DND-41 (cell line): ENCODE measurements at regions not wholly inside any gene's neighbourhood (a gene's known extent, or its start where the extent isn't known, plus 50 kb on each side); places are given as distances from the start of the nearest gene placed in this dataset.

Experiments used
- ATAC-seq: fragments of 200-7000 bp; cut with Tn5 transposase; 3 replicates; pipeline ENCODE4 v1.9.1; 2021; ENCODE audit warnings: low read depth; ENCODE audit not compliant: insufficient read depth
- DNase-seq: peaks from one replicate; pipeline ENCODE4 v3.0.0-alpha.2; 2020
- H2AFZ ChIP-seq: 2 replicates; pipeline ENCODE4 v1.6.0; 2012; ENCODE audit warnings: low read depth, low read length
- H3K27ac ChIP-seq: 2 replicates; pipeline ENCODE4 v1.5.1; 2012; ENCODE audit warnings: low read length, inconsistent platforms
- H3K27me3 ChIP-seq: fragments of 200-600 bp; sonication (generic); 2 replicates; pipeline ENCODE4 v1.6.0; 2012; ENCODE audit warnings: low read length, mild to moderate bottlenecking, inconsistent platforms; ENCODE audit not compliant: insufficient read depth, poor library complexity
- H3K36me3 ChIP-seq: 2 replicates; pipeline ENCODE4 v1.5.1; 2012; ENCODE audit warnings: low read length, inconsistent platforms; ENCODE audit not compliant: insufficient read depth
- H3K4me1 ChIP-seq: 2 replicates; pipeline ENCODE4 v1.5.1; 2012; ENCODE audit warnings: mild to moderate bottlenecking, low read length; ENCODE audit not compliant: insufficient read depth
- H3K4me2 ChIP-seq: 2 replicates; pipeline ENCODE4 v1.6.0; 2012; ENCODE audit warnings: mild to moderate bottlenecking, moderate library complexity, low read length, inconsistent platforms; ENCODE audit not compliant: insufficient read depth
- H3K4me3 ChIP-seq, 2 experiments: fragments of 200-600 bp in 1 of 2; shearing (Covaris generic) in 1 of 2; 2 replicates each; pipeline ENCODE4 v1.5.1; 2012 to 2016; ENCODE audit warnings: inconsistent platforms in 2 of 2, low read length in 2 of 2, mild to moderate bottlenecking in 2 of 2, low read depth in 1 of 2, moderate library complexity in 1 of 2
- H3K79me2 ChIP-seq: 2 replicates; pipeline ENCODE4 v1.6.0; 2012; ENCODE audit warnings: low read length, inconsistent platforms; ENCODE audit not compliant: insufficient read depth
- H3K9ac ChIP-seq: 2 replicates; pipeline ENCODE4 v1.6.0; 2012; ENCODE audit warnings: low read depth, mild to moderate bottlenecking, inconsistent platforms, low read length, moderate library complexity
- H3K9me3 ChIP-seq: 2 replicates; pipeline ENCODE4 v1.5.1; 2012; ENCODE audit warnings: low read length, moderate library complexity, mild to moderate bottlenecking, inconsistent platforms; ENCODE audit not compliant: insufficient read depth, severe bottlenecking
- H4K20me1 ChIP-seq: 2 replicates; pipeline ENCODE4 v1.6.0; 2012; ENCODE audit warnings: low read length; ENCODE audit not compliant: insufficient read depth
- CTCF ChIP-seq: IDR thresholded peaks from 2 replicates; pipeline ENCODE4 v1.5.1; 2012; ENCODE audit warnings: borderline replicate concordance, low read length, moderate library complexity, mild to moderate bottlenecking; ENCODE audit not compliant: poor library complexity, severe bottlenecking; ENCODE audit errors: extremely low read depth
- EZH2 ChIP-seq: IDR thresholded peaks from 3 replicates; pipeline ENCODE4 v1.6.1; 2012; ENCODE audit warnings: borderline replicate concordance, low read depth, mild to moderate bottlenecking, moderate library complexity, low read length, inconsistent platforms; ENCODE audit not compliant: severe bottlenecking

GRCh38 chr7:46424934-46425333, 503.9 kb upstream of the IGFBP3 start:
- Histone ChIP-seq H3K9me3 (no peaks in the 10 kb centered on the region), H3K36me3 (no peaks in the 10 kb centered on the region), H3K4me2 (no peak overlapping the region), H3K79me2 (no peaks in the 10 kb centered on the region), H3K4me3 (no peak overlapping the region), H3K9ac (no peak overlapping the region), H4K20me1 (no peaks in the 10 kb centered on the region), H2AFZ (no peak overlapping the region), H3K27me3 (no peaks in the 10 kb centered on the region), H3K27ac (no peak overlapping the region), H3K4me1 (no peaks in the 10 kb centered on the region)
- DNase-seq, result no peak
- ATAC-seq, result no peak
- TF ChIP-seq CTCF (no peak), EZH2 (no peak)

- no peak overlapping the region for H3K9ac ChIP-seq
- H3K27me3 ChIP-seq, result no peaks in the 10 kb centered on the region
- DNase-seq, result no peak
- H3K9me3 ChIP-seq, result no peaks in the 10 kb centered on the region
- no peaks in the 10 kb centered on the region for H4K20me1 ChIP-seq
- no peak overlapping the region for H3K4me2 ChIP-seq
- ATAC-seq, result no peak
- no peaks in the 10 kb centered on the region for H3K4me1 ChIP-seq
- TF ChIP-seq CTCF (no peak), EZH2 (no peak)
- no peak overlapping the region for H3K27ac ChIP-seq
- no peaks in the 10 kb centered on the region for H3K36me3 ChIP-seq
- H2AFZ ChIP-seq, result no peak overlapping the region
- no peak overlapping the region for H3K4me3 ChIP-seq
- no peaks in the 10 kb centered on the region for H3K79me2 ChIP-seq
Measured at GRCh38 chr7:46421441-46422230, 500.6 kb upstream of the IGFBP3 start.

GRCh38 chr7:46414946-46415345, 493.9 kb upstream of the IGFBP3 start:
- Histone ChIP-seq H3K79me2 (no peaks in the 10 kb centered on the region), H3K4me3 (no peak overlapping the region), H3K4me2 (no peak overlapping the region), H4K20me1 (no peaks in the 10 kb centered on the region), H2AFZ (no peak overlapping the region), H3K9me3 (no peaks in the 10 kb centered on the region), H3K27ac (no peak overlapping the region), H3K27me3 (no peaks in the 10 kb centered on the region), H3K36me3 (no peaks in the 10 kb centered on the region), H3K4me1 (no peaks in the 10 kb centered on the region), H3K9ac (no peak overlapping the region)
- DNase-seq (no peak), ATAC-seq (no peak)
- TF ChIP-seq CTCF (no peak), EZH2 (no peak)

- ATAC-seq, result no peak
- Histone ChIP-seq H3K4me1 (no peaks in the 10 kb centered on the region), H3K4me3 (no peak overlapping the region), H3K27ac (no peak overlapping the region), H3K4me2 (no peak overlapping the region), H4K20me1 (no peaks in the 10 kb centered on the region), H3K27me3 (no peaks in the 10 kb centered on the region), H2AFZ (no peak overlapping the region), H3K9ac (no peak overlapping the region), H3K9me3 (no peaks in the 10 kb centered on the region), H3K79me2 (no peaks in the 10 kb centered on the region), H3K36me3 (no peaks in the 10 kb centered on the region)
- no peak for TF ChIP-seq CTCF
- no peak for TF ChIP-seq EZH2
- no peak for DNase-seq
Measured at GRCh38 chr7:46411236-46411635, 490.2 kb upstream of the IGFBP3 start.
